Activated CD8-positive, alpha-beta memory T cell treated with anti-CD3 and anti-CD28 coated beads for 24 hours (primary cell): ENCODE measurements at regions not wholly inside any gene's neighbourhood (a gene's known extent, or its start where the extent isn't known, plus 50 kb on each side); places are given as distances from the start of the nearest gene placed in this dataset.
"Not testable (repeated sequence)": the region's sequence is repeated elsewhere in the genome, so short reads cannot be mapped to it uniquely, and the experiment has no call there.

Experiments
- DNase-seq: peaks from one replicate; pipeline ENCODE4 v3.0.0-alpha.2; 2020

GRCh38 chr15:89030311-89030710 lies 57.9 kb upstream of the ABHD2 start:
- no peak for DNase-seq

GRCh38 chr15:89031637-89032285 lies 56.5 kb upstream of the ABHD2 start:
- not testable (repeated sequence) for DNase-seq

GRCh38 chr15:89034305-89034704 lies 54.0 kb upstream of the ABHD2 start:
- DNase-seq = no peak

GRCh38 chr15:89035150-89035549 lies 53.1 kb upstream of the ABHD2 start:
- DNase-seq = no peak

- DNase-seq = no peak
Measured at GRCh38 chr15:89035658-89036057, 52.6 kb upstream of the ABHD2 start.

- DNase-seq = no peak
Measured at GRCh38 chr15:89038146-89038545, 50.1 kb upstream of the ABHD2 start.
